Esophagus muscularis mucosa (tissue), 4 donors: ENCODE measurements at regions not wholly inside any gene's neighbourhood (a gene's known extent, or its start where the extent isn't known, plus 50 kb on each side); places are given as distances from the start of the nearest gene placed in this dataset.

Experiments used
- EP300 ChIP-seq: sonication (generic); formaldehyde crosslinking; IDR thresholded peaks from one replicate; pipeline ENCODE4 v1.6.1; 2017; ENCODE audit warnings: antibody characterized with exemption
- POLR2AphosphoS5 ChIP-seq, 2 donors: sonication (generic); formaldehyde crosslinking; IDR thresholded peaks; one replicate each; pipeline ENCODE4 v1.6.1; 2017; ENCODE audit warnings: antibody characterized with exemption in 2 of 2
- TF ChIP-seq, protein P1 (sequence below), 3 experiments: fragments of 200-600 bp in 2 of 3; fragments of 450-650 bp in 1 of 3; sonication (generic) in 2 of 3; IDR thresholded peaks; one replicate each; pipeline ENCODE4 v1.5.1; 2017 to 2019; ENCODE audit warnings: antibody characterized with exemption in 3 of 3, mild to moderate bottlenecking in 2 of 3, moderate library complexity in 1 of 3

DNA sequence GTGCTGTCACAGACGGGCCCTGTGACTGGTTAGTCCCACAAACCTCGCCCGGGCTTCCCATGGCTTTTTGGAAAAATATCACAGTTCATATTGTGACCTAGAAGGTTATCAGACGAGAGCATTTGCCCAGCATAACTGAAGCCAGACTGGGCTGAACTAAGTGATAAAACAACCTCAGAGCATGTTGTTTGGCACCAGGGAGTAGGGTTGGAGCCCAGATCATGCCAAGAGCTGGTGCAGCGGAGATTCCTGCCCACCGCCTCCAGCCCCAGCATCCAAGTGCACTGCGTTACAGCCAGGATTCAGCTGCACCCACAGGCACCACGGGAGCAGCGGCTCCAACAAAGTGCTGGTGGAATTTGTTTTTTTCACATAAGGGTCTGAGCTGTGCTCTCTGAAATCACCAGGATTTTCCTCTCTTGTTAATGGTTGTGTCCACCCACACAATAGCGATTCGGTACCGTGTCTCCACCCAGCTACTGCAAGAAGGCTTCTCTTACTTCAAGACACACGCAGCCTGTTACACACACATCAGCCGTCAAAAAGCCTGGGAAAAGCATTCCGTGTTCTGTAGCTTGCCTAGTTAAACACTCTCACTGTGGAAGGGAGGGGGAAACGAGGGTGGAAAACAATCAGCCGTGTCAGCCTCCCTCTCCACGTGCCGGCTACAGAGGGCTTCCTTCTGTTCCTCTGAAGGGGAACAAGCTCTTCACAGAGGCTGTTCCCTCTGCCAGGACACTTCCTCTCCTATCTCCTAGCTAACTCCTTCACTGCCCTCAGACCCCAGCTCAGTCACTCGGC lies 273.8 kb downstream of the C16orf95 start:
- TF ChIP-seq, protein P1, sequence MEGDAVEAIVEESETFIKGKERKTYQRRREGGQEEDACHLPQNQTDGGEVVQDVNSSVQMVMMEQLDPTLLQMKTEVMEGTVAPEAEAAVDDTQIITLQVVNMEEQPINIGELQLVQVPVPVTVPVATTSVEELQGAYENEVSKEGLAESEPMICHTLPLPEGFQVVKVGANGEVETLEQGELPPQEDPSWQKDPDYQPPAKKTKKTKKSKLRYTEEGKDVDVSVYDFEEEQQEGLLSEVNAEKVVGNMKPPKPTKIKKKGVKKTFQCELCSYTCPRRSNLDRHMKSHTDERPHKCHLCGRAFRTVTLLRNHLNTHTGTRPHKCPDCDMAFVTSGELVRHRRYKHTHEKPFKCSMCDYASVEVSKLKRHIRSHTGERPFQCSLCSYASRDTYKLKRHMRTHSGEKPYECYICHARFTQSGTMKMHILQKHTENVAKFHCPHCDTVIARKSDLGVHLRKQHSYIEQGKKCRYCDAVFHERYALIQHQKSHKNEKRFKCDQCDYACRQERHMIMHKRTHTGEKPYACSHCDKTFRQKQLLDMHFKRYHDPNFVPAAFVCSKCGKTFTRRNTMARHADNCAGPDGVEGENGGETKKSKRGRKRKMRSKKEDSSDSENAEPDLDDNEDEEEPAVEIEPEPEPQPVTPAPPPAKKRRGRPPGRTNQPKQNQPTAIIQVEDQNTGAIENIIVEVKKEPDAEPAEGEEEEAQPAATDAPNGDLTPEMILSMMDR (IDR thresholded peaks at IDR 0.05), result no peak
- no peak for TF ChIP-seq EP300
- TF ChIP-seq POLR2AphosphoS5 (IDR thresholded peaks at IDR 0.05), result no peak
